ENCODE measurements at regions not wholly inside any gene's neighbourhood (a gene's known extent, or its start where the extent isn't known, plus 50 kb on each side); places are given as distances from the start of the nearest gene placed in this dataset.
A peak's percentile ranks its signal among the peaks of the same experiment; 100 is the strongest.

GRCh38 chr3:59341459-59341858, 291.6 kb upstream of the CFAP20DC start:
- DNase-seq (ENCODE audit: low read depth), result no peak
- H3K4me3 ChIP-seq (ENCODE audit: low read depth, low read length), result no peak overlapping the region
- TF ChIP-seq CTCF (conservative IDR thresholded peaks at IDR 0.05; ENCODE audit: low read depth, low read length), result no peak

GRCh38 chr3:59339818-59340217, 290.0 kb upstream of the CFAP20DC start:
- no peak overlapping the region for H3K4me3 ChIP-seq (ENCODE audit: low read depth, low read length)
- no peak for DNase-seq (ENCODE audit: low read depth)
- TF ChIP-seq CTCF (conservative IDR thresholded peaks at IDR 0.05; ENCODE audit: low read depth, low read length), result no peak

GRCh38 chr3:59338934-59339333, 289.1 kb upstream of the CFAP20DC start:
- H3K4me3 ChIP-seq (ENCODE audit: low read depth, low read length), result no peak overlapping the region
- DNase-seq (ENCODE audit: low read depth), result no peak
- no peak for TF ChIP-seq CTCF (conservative IDR thresholded peaks at IDR 0.05; ENCODE audit: low read depth, low read length)

GRCh38 chr3:59335338-59335737, 285.5 kb upstream of the CFAP20DC start:
- no peak for DNase-seq (ENCODE audit: low read depth)
- TF ChIP-seq CTCF (conservative IDR thresholded peaks at IDR 0.05; ENCODE audit: low read depth, low read length), result no peak
- H3K4me3 ChIP-seq (ENCODE audit: low read depth, low read length), result no peak overlapping the region

- TF ChIP-seq CTCF (conservative IDR thresholded peaks at IDR 0.05; ENCODE audit: low read depth, low read length), result no peak
- peak; percentile 30 for DNase-seq (ENCODE audit: low read depth)
- no peak overlapping the region for H3K4me3 ChIP-seq (ENCODE audit: low read depth, low read length)
Observed at GRCh38 chr3:59334585-59334984, 284.8 kb upstream of the CFAP20DC start.

GRCh38 chr3:59327376-59327808, 277.6 kb upstream of the CFAP20DC start:
- DNase-seq (ENCODE audit: low read depth), result peak; percentile 76
- no peak for TF ChIP-seq CTCF (conservative IDR thresholded peaks at IDR 0.05; ENCODE audit: low read depth, low read length)
- no peak overlapping the region for H3K4me3 ChIP-seq (ENCODE audit: low read depth, low read length)

- no peak for DNase-seq (ENCODE audit: low read depth)
- peak; percentile 34 for TF ChIP-seq CTCF (conservative IDR thresholded peaks at IDR 0.05; ENCODE audit: low read depth, low read length)
- H3K4me3 ChIP-seq (ENCODE audit: low read depth, low read length), result no peak overlapping the region
Observed at GRCh38 chr3:59326246-59327024, 276.6 kb upstream of the CFAP20DC start.

Measured in choroid plexus epithelial cell (primary cell).